AG04449 (cell line): ENCODE measurements at regions not wholly inside any gene's neighbourhood (a gene's known extent, or its start where the extent isn't known, plus 50 kb on each side); places are given as distances from the start of the nearest gene placed in this dataset.

Experiments used
- CTCF ChIA-PET: fragments of 350-600 bp; formaldehyde crosslinking; extraction: SDS; loops from one replicate; lab custom pipeline; 2021; ENCODE audit warnings: antibody characterized with exemption; lab: Yijun Ruan, JAX
- POLR2A ChIA-PET: fragments of 400-600, 350-600 bp; formaldehyde crosslinking; extraction: SDS; loops from one replicate; lab custom pipeline; 2020; ENCODE audit warnings: antibody characterized with exemption, inconsistent platforms; lab: Yijun Ruan, JAX
- DNase-seq: peaks from one replicate; pipeline ENCODE4 v3.0.0-alpha.2; 2010; ENCODE audit warnings: low read depth, low spot score
- H3K4me3 ChIP-seq: 2 replicates; pipeline ENCODE4 v1.5.1; 2011; ENCODE audit warnings: low read depth, mild to moderate bottlenecking, control low read depth, low read length
- CTCF ChIP-seq: IDR thresholded peaks from one replicate; pipeline ENCODE4 v1.5.1; 2011; ENCODE audit warnings: mild to moderate bottlenecking, moderate library complexity, low read length, control low read depth, inconsistent platforms; ENCODE audit not compliant: insufficient read depth; ENCODE audit errors: missing control alignments

GRCh38 chr11:57069942-57070341 lies 81.2 kb downstream of the OR5AK2 start:
- ChIA-PET POLR2A (no interaction called here), CTCF (no interaction called here)
- no peak for TF ChIP-seq CTCF
- DNase-seq: no peak
- no peak overlapping the region for H3K4me3 ChIP-seq

GRCh38 chr11:57071829-57072228 lies 83.1 kb downstream of the OR5AK2 start:
- DNase-seq: no peak

GRCh38 chr11:57072640-57073039 lies 83.9 kb downstream of the OR5AK2 start:
- DNase-seq: peak; percentile 97

More at GRCh38 chr11:57071829-57072228, 83.1 kb downstream of the OR5AK2 start:
- no peak for TF ChIP-seq CTCF
- ChIA-PET CTCF (no interaction called here), POLR2A (no interaction called here)
- no peak overlapping the region for H3K4me3 ChIP-seq

GRCh38 chr11:57073128-57073527 lies 84.4 kb downstream of the OR5AK2 start:
- no peak for TF ChIP-seq CTCF
- POLR2A ChIA-PET: interaction anchor here (0.8 to 1.0 kb wide), 2 partner anchors 21 to 176 kb away, joined by 3 to 4 read pairs; no protein-coding TSS in a partner anchor
- H3K4me3 ChIP-seq: no peak overlapping the region
- DNase-seq: no peak
- CTCF ChIA-PET: interaction anchor here (1.1 to 4.0 kb wide), 3 partner anchors 11 to 176 kb away, joined by 4 to 28 read pairs (median 5); no protein-coding TSS in a partner anchor

More at GRCh38 chr11:57072640-57073039, 83.9 kb downstream of the OR5AK2 start:
- POLR2A ChIA-PET: interaction anchor here (0.8 to 1.0 kb wide), 2 partner anchors 22 to 176 kb away, joined by 3 to 4 read pairs; no protein-coding TSS in a partner anchor
- no peak overlapping the region for H3K4me3 ChIP-seq
- no peak for TF ChIP-seq CTCF
- CTCF ChIA-PET: interaction anchor here (1.1 to 4.0 kb wide), 2 partner anchors 11 to 177 kb away, joined by 4 to 28 read pairs; no protein-coding TSS in a partner anchor

- POLR2A ChIA-PET: no interaction called here
- no peak for DNase-seq
- CTCF ChIA-PET: interaction anchor here (1.0 to 1.1 kb wide), 2 partner anchors 10 to 168 kb away, joined by 3 read pairs; no protein-coding TSS in a partner anchor
- no peak overlapping the region for H3K4me3 ChIP-seq
- no peak for TF ChIP-seq CTCF
Measured at GRCh38 chr11:57081356-57081755, 92.6 kb downstream of the OR5AK2 start.

GRCh38 chr11:57082125-57082524 lies 93.4 kb downstream of the OR5AK2 start:
- no peak for DNase-seq
- H3K4me3 ChIP-seq: no peak overlapping the region
- POLR2A ChIA-PET: no interaction called here
- no peak for TF ChIP-seq CTCF
- CTCF ChIA-PET: interaction anchor here (1.2 to 1.5 kb wide), 2 partner anchors 167 to 170 kb away, joined by 4 to 7 read pairs; no protein-coding TSS in a partner anchor
